22Rv1 (cell line): ENCODE measurements at regions not wholly inside any gene's neighbourhood (a gene's known extent, or its start where the extent isn't known, plus 50 kb on each side); places are given as distances from the start of the nearest gene placed in this dataset.

ENCODE experiments used
- CTCF ChIP-seq: fragments of 450-650 bp; IDR thresholded peaks from 2 replicates; pipeline ENCODE4 v1.5.1; 2017; ENCODE audit warnings: mild to moderate bottlenecking
- ZFX ChIP-seq: fragments of 450-650 bp; IDR thresholded peaks from 2 replicates; pipeline ENCODE4 v1.6.1; 2017; ENCODE audit warnings: antibody characterized with exemption, borderline replicate concordance

- no peak for TF ChIP-seq CTCF
- no peak for TF ChIP-seq ZFX
Measured at GRCh38 chr2:8144785-8145184, 537.1 kb upstream of the ID2 start.
